GM12878 (cell line): ENCODE measurements at regions not wholly inside any gene's neighbourhood (a gene's known extent, or its start where the extent isn't known, plus 50 kb on each side); places are given as distances from the start of the nearest gene placed in this dataset.

Experiments
- ATF2 ChIP-seq: IDR thresholded peaks from 2 replicates; pipeline ENCODE4 v1.6.1; 2012; ENCODE audit warnings: low read length, inconsistent platforms
- CTCF ChIP-seq, 3 experiments: IDR thresholded peaks in 2 of 3; conservative IDR thresholded peaks in 1 of 3; 2 replicates each; pipeline ENCODE4 v1.5.1; 2011; ENCODE audit warnings: low read depth in 3 of 3, low read length in 3 of 3, mild to moderate bottlenecking in 3 of 3, control low read depth in 2 of 3, moderate library complexity in 2 of 3, inconsistent platforms in 1 of 3, mixed read lengths in 1 of 3; ENCODE audit not compliant: control insufficient read depth in 2 of 3, insufficient read depth in 1 of 3; ENCODE audit errors: extremely low read depth in 1 of 3
- EP300 ChIP-seq, 2 experiments: fragments of 150-350 bp in 1 of 2; IDR thresholded peaks; 2 replicates each; pipeline ENCODE4 v1.6.1; 2011 to 2012; ENCODE audit warnings: low read depth in 2 of 2, low read length in 2 of 2, borderline replicate concordance in 1 of 2, improper control_type of control experiment in 1 of 2, inconsistent platforms in 1 of 2; ENCODE audit not compliant: control insufficient read depth in 1 of 2
- EZH2 ChIP-seq: IDR thresholded peaks from 2 replicates; pipeline ENCODE4 v1.6.1; 2012; ENCODE audit warnings: low read depth, mild to moderate bottlenecking, control low read depth, inconsistent platforms, low read length, borderline replicate concordance; ENCODE audit not compliant: control insufficient read depth
- IRF3 ChIP-seq: fragments of 450-650 bp; IDR thresholded peaks from 2 replicates; pipeline ENCODE4 v1.6.1; 2014; ENCODE audit warnings: mild to moderate bottlenecking
- KDM1A ChIP-seq: fragments of 200-600 bp; sonication (generic); IDR thresholded peaks from 2 replicates; pipeline ENCODE4 v1.6.1; 2016; ENCODE audit warnings: borderline replicate concordance
- MTA3 ChIP-seq: IDR thresholded peaks from 2 replicates; pipeline ENCODE4 v1.6.1; 2012; ENCODE audit warnings: low read length, inconsistent platforms, borderline replicate concordance
- NFYB ChIP-seq: IDR thresholded peaks from 2 replicates; pipeline ENCODE4 v1.6.1; 2011; ENCODE audit warnings: low read depth, mild to moderate bottlenecking, low read length, improper control_type of control experiment, moderate library complexity; ENCODE audit not compliant: insufficient read depth
- PBX3 ChIP-seq: IDR thresholded peaks from 2 replicates; pipeline ENCODE4 v1.6.1; 2011; ENCODE audit warnings: mild to moderate bottlenecking, low read depth, low read length, moderate library complexity; ENCODE audit not compliant: insufficient replicate concordance
- POLR2A ChIP-seq: IDR thresholded peaks from 2 replicates; pipeline ENCODE4 v1.6.1; 2011; ENCODE audit warnings: low read depth, mild to moderate bottlenecking, low read length
- REST ChIP-seq: IDR thresholded peaks from 2 replicates; pipeline ENCODE4 v1.6.1; 2012; ENCODE audit warnings: mild to moderate bottlenecking, low read depth, low read length
- SRF ChIP-seq, 2 experiments: IDR thresholded peaks; 2 replicates each; pipeline ENCODE4 v1.6.1; 2011; ENCODE audit warnings: low read depth in 2 of 2, low read length in 2 of 2, mild to moderate bottlenecking in 1 of 2, moderate library complexity in 1 of 2
- ZBTB33 ChIP-seq: fragments of 450-650 bp; IDR thresholded peaks from 2 replicates; pipeline ENCODE4 v1.6.1; 2017; ENCODE audit warnings: mild to moderate bottlenecking
- ZNF207 ChIP-seq: fragments of 450-650 bp; IDR thresholded peaks from 2 replicates; pipeline ENCODE4 v1.6.1; 2014; ENCODE audit warnings: antibody characterized with exemption, mild to moderate bottlenecking, borderline replicate concordance

- no peak for TF ChIP-seq CTCF (IDR thresholded peaks at IDR 0.05 in 2 of 3, conservative IDR thresholded peaks at IDR 0.05 in 1 of 3; ENCODE audit: control insufficient read depth in 2 of 3, extremely low read depth in 1 of 3, insufficient read depth in 1 of 3, low read depth in 3 of 3, low read length in 3 of 3)
- no peak for TF ChIP-seq PBX3
- no peak for TF ChIP-seq KDM1A
- TF ChIP-seq REST = no peak
- TF ChIP-seq POLR2A = no peak
- no peak for TF ChIP-seq ZBTB33
- no peak for TF ChIP-seq ZNF207
- no peak for TF ChIP-seq MTA3
- no peak for TF ChIP-seq EP300 (IDR thresholded peaks at IDR 0.05; ENCODE audit: borderline replicate concordance in 1 of 2, control insufficient read depth in 1 of 2, low read depth in 2 of 2, low read length in 2 of 2)
- no peak for TF ChIP-seq ATF2
- no peak for TF ChIP-seq SRF (IDR thresholded peaks at IDR 0.05; ENCODE audit: low read depth in 2 of 2, low read length in 2 of 2)
- no peak for TF ChIP-seq IRF3
- no peak for TF ChIP-seq NFYB
- no peak for TF ChIP-seq EZH2
Observed at GRCh38 chr4:85423431-85423830, 51.5 kb upstream of the ARHGAP24 start.
